ENCODE measurements at regions not wholly inside any gene's neighbourhood (a gene's known extent, or its start where the extent isn't known, plus 50 kb on each side); places are given as distances from the start of the nearest gene placed in this dataset.

GRCh38 chr20:22652681-22653588, 68.6 kb upstream of the FOXA2 start:
- Histone ChIP-seq H3K4me1 (no peaks in the 10 kb centered on the region), H3K9me3 (no peaks in the 10 kb centered on the region), H3K27me3 (peaks cover 0 to 38% (median 8%) of the 10 kb centered on the region in 9 donors), H3K36me3 (no peaks in the 10 kb centered on the region), H3K27ac (no peak overlapping the region), H3K4me3 (no peak overlapping the region)
- intact Hi-C loops (cut with DNase I), result no loop called here
- DNase-seq (no peak), ATAC-seq (no peak)
- 54 to 61% (median 60%) methylated on average over 17 to 19 of the region's 19 CpGs for WGBS, 4 donors
- TF ChIP-seq CTCF (IDR thresholded peaks at IDR 0.05) (no peak), POLR2A (IDR thresholded peaks at IDR 0.05) (no peak)

GRCh38 chr20:22653658-22654642, 69.6 kb upstream of the FOXA2 start:
- Histone ChIP-seq H3K9me3 (no peaks in the 10 kb centered on the region), H3K27ac (no peak overlapping the region), H3K36me3 (no peaks in the 10 kb centered on the region), H3K4me3 (no peak overlapping the region), H3K4me1 (no peaks in the 10 kb centered on the region), H3K27me3 (peaks cover 0 to 38% (median 8%) of the 10 kb centered on the region in 9 donors)
- ATAC-seq, result no peak
- no peak for DNase-seq
- intact Hi-C loops (cut with DNase I), result no loop called here
- TF ChIP-seq CTCF (IDR thresholded peaks at IDR 0.05), result no peak
- TF ChIP-seq POLR2A (IDR thresholded peaks at IDR 0.05), result no peak
- 79 to 86% (median 85%) methylated on average over 21 of the region's 21 CpGs for WGBS, 4 donors

- intact Hi-C loops (cut with DNase I), result loop anchor here in 1 of 10 donors (5.0 kb wide), 1 partner anchor 1074 kb away; no protein-coding TSS in a partner anchor
- TF ChIP-seq CTCF (IDR thresholded peaks at IDR 0.05) (no peak), POLR2A (IDR thresholded peaks at IDR 0.05) (no peak)
- ATAC-seq (no peak), DNase-seq (no peak)
- Histone ChIP-seq H3K4me3 (no peak overlapping the region), H3K9me3 (peaks cover 0 to 12% (median 2%) of the 10 kb centered on the region in 12 donors), H3K27me3 (peaks cover 0 to 49% (median 4%) of the 10 kb centered on the region in 9 donors), H3K27ac (no peak overlapping the region), H3K36me3 (no peaks in the 10 kb centered on the region), H3K4me1 (no peaks in the 10 kb centered on the region)
- 19 to 27% (median 23%) methylated on average over 3 to 4 of the region's 4 CpGs for WGBS, 4 donors
Measured at GRCh38 chr20:22663528-22664025, 79.2 kb upstream of the FOXA2 start.

Measured in heart left ventricle (tissue), 16 donors.